HEK293 (cell line): ENCODE measurements at regions not wholly inside any gene's neighbourhood (a gene's known extent, or its start where the extent isn't known, plus 50 kb on each side); places are given as distances from the start of the nearest gene placed in this dataset.

ENCODE experiments used
- CTCF ChIA-PET: fragments of 350-600 bp; formaldehyde crosslinking; extraction: SDS; loops from one replicate; lab custom pipeline; 2021; ENCODE audit warnings: antibody characterized with exemption; lab: Yijun Ruan, JAX
- POLR2A ChIA-PET: fragments of 300-600 bp; formaldehyde crosslinking; extraction: SDS; loops from one replicate; lab custom pipeline; 2020; ENCODE audit warnings: antibody characterized with exemption, inconsistent platforms; lab: Yijun Ruan, JAX
- H3K27ac ChIP-seq: fragments of 200-500 bp; sonication (Bioruptor generic); 2 replicates; pipeline ENCODE4 v1.5.1; 2014; ENCODE audit warnings: low read depth, low read length, control low read depth, inconsistent platforms; ENCODE audit errors: extremely low read depth
- H3K36me3 ChIP-seq, 2 experiments: fragments of 200-500 bp in 1 of 2; sonication (Bioruptor generic) in 1 of 2; 1 replicate in 1 of 2; 2 replicates in 1 of 2; pipeline ENCODE4 v1.5.1; 2014 to 2017; ENCODE audit warnings: inconsistent platforms in 2 of 2, low read length in 2 of 2; ENCODE audit not compliant: control insufficient read depth in 2 of 2, insufficient read depth in 1 of 2
- H3K4me1 ChIP-seq: fragments of 200-500 bp; sonication (Bioruptor generic); 2 replicates; pipeline ENCODE4 v1.5.1; 2014; ENCODE audit warnings: mild to moderate bottlenecking, low read length, inconsistent platforms; ENCODE audit not compliant: control insufficient read depth, insufficient read depth
- H3K4me3 ChIP-seq: 2 replicates; pipeline ENCODE4 v1.5.1; 2011; ENCODE audit warnings: low read depth, mild to moderate bottlenecking, control low read depth, low read length, moderate library complexity
- H3K9me3 ChIP-seq: fragments of 200-500 bp; sonication (Bioruptor generic); 2 replicates; pipeline ENCODE4 v1.5.1; 2014; ENCODE audit warnings: low read depth, low read length, inconsistent platforms; ENCODE audit not compliant: control insufficient read depth, insufficient read depth
- EGR2 ChIP-seq: fragments of 450-650 bp; formaldehyde crosslinking; IDR thresholded peaks from 2 replicates; pipeline ENCODE4 v1.5.1; 2016; ENCODE audit warnings: low read depth, missing biosample characterization, missing genetic modification characterization
- ZBTB20 ChIP-seq: fragments of 450-650 bp; formaldehyde crosslinking; IDR thresholded peaks from 2 replicates; pipeline ENCODE4 v1.5.1; 2016; ENCODE audit warnings: missing biosample characterization, missing genetic modification characterization
- ZNF133 ChIP-seq: fragments of 450-650 bp; formaldehyde crosslinking; IDR thresholded peaks from 2 replicates; pipeline ENCODE4 v1.5.1; 2016; ENCODE audit warnings: missing biosample characterization, missing genetic modification characterization
- ZNF174 ChIP-seq: fragments of 450-650 bp; formaldehyde crosslinking; IDR thresholded peaks from 2 replicates; pipeline ENCODE4 v1.5.0; 2017; ENCODE audit warnings: missing biosample characterization, mild to moderate bottlenecking, missing genetic modification characterization
- ZNF221 ChIP-seq: fragments of 450-650 bp; formaldehyde crosslinking; IDR thresholded peaks from 2 replicates; pipeline ENCODE4 v1.5.1; 2017; ENCODE audit warnings: missing biosample characterization, missing genetic modification characterization, borderline replicate concordance
- ZNF324 ChIP-seq: fragments of 450-650 bp; formaldehyde crosslinking; IDR thresholded peaks from 2 replicates; pipeline ENCODE4 v1.5.1; 2016; ENCODE audit warnings: missing biosample characterization, missing genetic modification characterization
- ZNF560 ChIP-seq: fragments of 450-650 bp; formaldehyde crosslinking; IDR thresholded peaks from 2 replicates; pipeline ENCODE4 v1.5.1; 2017; ENCODE audit warnings: missing biosample characterization, missing genetic modification characterization, borderline replicate concordance
- ZNF624 ChIP-seq: fragments of 450-650 bp; formaldehyde crosslinking; IDR thresholded peaks from 2 replicates; pipeline ENCODE4 v1.5.1; 2017; ENCODE audit warnings: missing biosample characterization, missing genetic modification characterization
- ZNF639 ChIP-seq: fragments of 450-650 bp; formaldehyde crosslinking; IDR thresholded peaks from 2 replicates; pipeline ENCODE4 v1.5.1; 2016; ENCODE audit warnings: missing biosample characterization, missing genetic modification characterization
- ZNF677 ChIP-seq: fragments of 450-650 bp; IDR thresholded peaks from 2 replicates; pipeline ENCODE4 v1.5.0; 2018; ENCODE audit warnings: missing biosample characterization, mild to moderate bottlenecking, missing genetic modification characterization, moderate library complexity
- TF ChIP-seq, protein P1 (sequence below): fragments of 450-650 bp; formaldehyde crosslinking; IDR thresholded peaks from 2 replicates; pipeline ENCODE4 v1.5.1; 2016; ENCODE audit warnings: missing biosample characterization, missing genetic modification characterization

- Histone ChIP-seq H3K27ac (no peak overlapping the region), H3K4me3 (no peak overlapping the region), H3K9me3 (no peaks in the 10 kb centered on the region)
- ChIA-PET CTCF (no interaction called here), POLR2A (no interaction called here)
- TF ChIP-seq ZNF677 (tag by site-specific recombination) (no peak), ZNF324 (tag by site-specific recombination) (no peak), ZNF560 (tag by site-specific recombination) (no peak), ZNF174 (tag by site-specific recombination) (no peak), ZBTB20 (tag by site-specific recombination) (no peak), ZNF133 (no peak), ZNF624 (no peak), EGR2 (tag by site-specific recombination) (no peak), ZNF639 (no peak), ZNF221 (no peak)
- TF ChIP-seq, protein P1, sequence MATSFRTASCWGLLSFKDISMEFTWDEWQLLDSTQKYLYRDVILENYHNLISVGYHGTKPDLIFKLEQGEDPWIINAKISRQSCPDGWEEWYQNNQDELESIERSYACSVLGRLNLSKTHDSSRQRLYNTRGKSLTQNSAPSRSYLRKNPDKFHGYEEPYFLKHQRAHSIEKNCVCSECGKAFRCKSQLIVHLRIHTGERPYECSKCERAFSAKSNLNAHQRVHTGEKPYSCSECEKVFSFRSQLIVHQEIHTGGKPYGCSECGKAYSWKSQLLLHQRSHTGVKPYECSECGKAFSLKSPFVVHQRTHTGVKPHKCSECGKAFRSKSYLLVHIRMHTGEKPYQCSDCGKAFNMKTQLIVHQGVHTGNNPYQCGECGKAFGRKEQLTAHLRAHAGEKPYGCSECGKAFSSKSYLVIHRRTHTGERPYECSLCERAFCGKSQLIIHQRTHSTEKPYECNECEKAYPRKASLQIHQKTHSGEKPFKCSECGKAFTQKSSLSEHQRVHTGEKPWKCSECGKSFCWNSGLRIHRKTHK (tag by site-specific recombination) = no peak
- TF ChIP-seq, all 188 proteins: peak for 0
- Histone ChIP-seq H3K4me1 (no peaks in the 10 kb centered on the region), H3K36me3 (no peaks in the 10 kb centered on the region)
Observed at GRCh38 chr3:148646126-148646665, 51.5 kb upstream of the AGTR1 start.
